ENCODE measurements at regions not wholly inside any gene's neighbourhood (a gene's known extent, or its start where the extent isn't known, plus 50 kb on each side); places are given as distances from the start of the nearest gene placed in this dataset.
"Not testable (repeated sequence)": the region's sequence is repeated elsewhere in the genome, so short reads cannot be mapped to it uniquely, and the experiment has no call there.

- Histone ChIP-seq H3K36me3 (ENCODE audit: insufficient read depth, low read length) (no peaks in the 10 kb centered on the region), H3K4me1 (ENCODE audit: insufficient read depth, low read length) (no peaks in the 10 kb centered on the region), H3K4me2 (ENCODE audit: insufficient read depth, low read length) (no peak overlapping the region), H3K27ac (ENCODE audit: low read length) (no peak overlapping the region), H3K4me3 (ENCODE audit: low read depth in 1 of 2, low read length in 2 of 2) (no peak overlapping the region), H3K9ac (ENCODE audit: low read depth, low read length) (no peak overlapping the region), H3K79me2 (ENCODE audit: insufficient read depth, low read length) (no peaks in the 10 kb centered on the region), H3K9me3 (ENCODE audit: insufficient read depth, low read length, severe bottlenecking) (no peaks in the 10 kb centered on the region), H2AFZ (ENCODE audit: low read depth, low read length) (no peak overlapping the region), H3K27me3 (ENCODE audit: insufficient read depth, low read length, poor library complexity) (no peaks in the 10 kb centered on the region), H4K20me1 (ENCODE audit: insufficient read depth, low read length) (no peaks in the 10 kb centered on the region)
- DNase-seq, result no peak
- ATAC-seq (ENCODE audit: insufficient read depth, low read depth), result no peak
- TF ChIP-seq CTCF (IDR thresholded peaks at IDR 0.05; ENCODE audit: borderline replicate concordance, extremely low read depth, low read length, poor library complexity, severe bottlenecking) (no peak), EZH2 (IDR thresholded peaks at IDR 0.05; ENCODE audit: borderline replicate concordance, low read depth, low read length, severe bottlenecking) (no peak)
Observed at GRCh38 chr6:86079938-86080337, 437.3 kb upstream of the SYNCRIP start.

- no peak overlapping the region for H3K4me3 ChIP-seq (ENCODE audit: low read depth in 1 of 2, low read length in 2 of 2)
- ATAC-seq (ENCODE audit: insufficient read depth, low read depth), result no peak
- H3K9ac ChIP-seq (ENCODE audit: low read depth, low read length), result no peak overlapping the region
- H3K27ac ChIP-seq (ENCODE audit: low read length), result no peak overlapping the region
- H3K36me3 ChIP-seq (ENCODE audit: insufficient read depth, low read length), result no peaks in the 10 kb centered on the region
- H3K27me3 ChIP-seq (ENCODE audit: insufficient read depth, low read length, poor library complexity), result peaks cover 3% of the 10 kb centered on the region
- TF ChIP-seq CTCF (IDR thresholded peaks at IDR 0.05; ENCODE audit: borderline replicate concordance, extremely low read depth, low read length, poor library complexity, severe bottlenecking) (no peak), EZH2 (IDR thresholded peaks at IDR 0.05; ENCODE audit: borderline replicate concordance, low read depth, low read length, severe bottlenecking) (no peak)
- H3K4me1 ChIP-seq (ENCODE audit: insufficient read depth, low read length), result no peaks in the 10 kb centered on the region
- H3K4me2 ChIP-seq (ENCODE audit: insufficient read depth, low read length), result no peak overlapping the region
- H4K20me1 ChIP-seq (ENCODE audit: insufficient read depth, low read length), result no peaks in the 10 kb centered on the region
- no peaks in the 10 kb centered on the region for H3K79me2 ChIP-seq (ENCODE audit: insufficient read depth, low read length)
- no peak overlapping the region for H2AFZ ChIP-seq (ENCODE audit: low read depth, low read length)
- DNase-seq, result no peak
- no peaks in the 10 kb centered on the region for H3K9me3 ChIP-seq (ENCODE audit: insufficient read depth, low read length, severe bottlenecking)
Observed at GRCh38 chr6:86070151-86070550, 427.5 kb upstream of the SYNCRIP start.

- H3K4me2 ChIP-seq (ENCODE audit: insufficient read depth, low read length); H4K20me1 ChIP-seq (ENCODE audit: insufficient read depth, low read length); H3K9ac ChIP-seq (ENCODE audit: low read depth, low read length); H2AFZ ChIP-seq (ENCODE audit: low read depth, low read length); H3K9me3 ChIP-seq (ENCODE audit: insufficient read depth, low read length, severe bottlenecking); H3K4me1 ChIP-seq (ENCODE audit: insufficient read depth, low read length); H3K4me3 ChIP-seq (ENCODE audit: low read depth in 1 of 2, low read length in 2 of 2); DNase-seq; H3K36me3 ChIP-seq (ENCODE audit: insufficient read depth, low read length); H3K27me3 ChIP-seq (ENCODE audit: insufficient read depth, low read length, poor library complexity); H3K27ac ChIP-seq (ENCODE audit: low read length); H3K79me2 ChIP-seq (ENCODE audit: insufficient read depth, low read length); ATAC-seq (ENCODE audit: insufficient read depth, low read depth): not testable (repeated sequence)
Observed at GRCh38 chr6:86065002-86065401, 422.3 kb upstream of the SYNCRIP start.

- DNase-seq; H3K9me3 ChIP-seq (ENCODE audit: insufficient read depth, low read length, severe bottlenecking); H3K79me2 ChIP-seq (ENCODE audit: insufficient read depth, low read length); H3K27me3 ChIP-seq (ENCODE audit: insufficient read depth, low read length, poor library complexity); H2AFZ ChIP-seq (ENCODE audit: low read depth, low read length); H3K4me1 ChIP-seq (ENCODE audit: insufficient read depth, low read length); H3K27ac ChIP-seq (ENCODE audit: low read length); ATAC-seq (ENCODE audit: insufficient read depth, low read depth); H3K36me3 ChIP-seq (ENCODE audit: insufficient read depth, low read length); H3K4me3 ChIP-seq (ENCODE audit: low read depth in 1 of 2, low read length in 2 of 2); H3K4me2 ChIP-seq (ENCODE audit: insufficient read depth, low read length); H3K9ac ChIP-seq (ENCODE audit: low read depth, low read length); H4K20me1 ChIP-seq (ENCODE audit: insufficient read depth, low read length): not testable (repeated sequence)
Observed at GRCh38 chr6:86057293-86057980, 414.8 kb upstream of the SYNCRIP start.
